GM12878 (cell line): ENCODE measurements at regions not wholly inside any gene's neighbourhood (a gene's known extent, or its start where the extent isn't known, plus 50 kb on each side); places are given as distances from the start of the nearest gene placed in this dataset.
A peak's percentile ranks its signal among the peaks of the same experiment; 100 is the strongest.

Experiments
- ATAC-seq: fragments of 200-7000 bp; cut with Tn5 transposase; 3 replicates; pipeline ENCODE4 v1.9.1; 2020; ENCODE audit warnings: mild to moderate bottlenecking, moderate library complexity
- BruUV-seq: library from RNA; stranded (reverse); fragments of 400-500 nt; replicated peaks from 2 replicates; lab custom pipeline; 2021; lab: Mats Ljungman, UMichigan
- CTCF ChIA-PET: fragments of 300-600 bp; sonication (Branson Sonifier 250); formaldehyde crosslinking; extraction: SDS; loops from one replicate; lab custom pipeline; 2021; ENCODE audit warnings: inconsistent platforms; lab: Yijun Ruan, JAX
- POLR2A ChIA-PET: fragments of 350-600 bp; formaldehyde crosslinking; extraction: SDS; loops from one replicate; lab custom pipeline; 2021; ENCODE audit warnings: inconsistent platforms; lab: Charles Lee
- RAD21 ChIA-PET: fragments of 300-600 bp; sonication (Branson Sonifier 250); formaldehyde crosslinking; loops from one replicate; lab custom pipeline; 2023; ENCODE audit warnings: antibody characterized with exemption; ENCODE audit not compliant: unreplicated experiment; lab: Charles Lee
- SMC1A ChIA-PET: fragments of 300-600 bp; sonication (Branson Sonifier 250); formaldehyde crosslinking; loops from one replicate; lab custom pipeline; 2023; ENCODE audit not compliant: unreplicated experiment, uncharacterized antibody; lab: Charles Lee
- DNase-seq: peaks from one replicate; pipeline ENCODE4 v3.0.0-alpha.2; 2011; ENCODE audit warnings: low read depth, low spot score
- FAIRE-seq: peaks from 3 replicates; lab custom pipeline; 2011; peaks lifted over from hg19 to GRCh38; lab: Jason Lieb, UNC
- H2AFZ ChIP-seq: 2 replicates; pipeline ENCODE4 v1.6.0; 2011; ENCODE audit warnings: low read depth, low read length, control low read depth; ENCODE audit not compliant: control insufficient read depth
- H3K27ac ChIP-seq: 2 replicates; pipeline ENCODE4 v1.5.1; 2011; ENCODE audit warnings: control low read depth; ENCODE audit not compliant: control insufficient read depth, insufficient read depth
- H3K27me3 ChIP-seq, 2 experiments: replicated peaks in 1 of 2; 2 replicates each; pipeline versions ENCODE4 v1.6.0 to v1.6.1; 2011; ENCODE audit warnings: low read length in 1 of 2; ENCODE audit not compliant: control insufficient read depth in 2 of 2, insufficient read depth in 2 of 2
- H3K36me3 ChIP-seq, 2 experiments: 2 replicates each; pipeline ENCODE4 v1.5.1; 2011; ENCODE audit warnings: low read length in 1 of 2; ENCODE audit not compliant: control insufficient read depth in 2 of 2, insufficient read depth in 2 of 2
- H3K4me1 ChIP-seq: 2 replicates; pipeline ENCODE4 v1.6.1; 2011; ENCODE audit warnings: mild to moderate bottlenecking, low read length, moderate library complexity, mixed read lengths; ENCODE audit not compliant: control insufficient read depth, insufficient read depth
- H3K4me2 ChIP-seq: 2 replicates; pipeline ENCODE4 v1.6.0; 2011; ENCODE audit warnings: control low read depth; ENCODE audit not compliant: control insufficient read depth, insufficient read depth
- H3K4me3 ChIP-seq: fragments of 200-600 bp; sonication (generic); 2 replicates; pipeline ENCODE4 v1.5.1; 2016
- H3K79me2 ChIP-seq: 2 replicates; pipeline ENCODE4 v1.6.0; 2011; ENCODE audit warnings: low read length; ENCODE audit not compliant: control insufficient read depth, insufficient read depth
- H3K9ac ChIP-seq: 2 replicates; pipeline ENCODE4 v1.8.0; 2011; ENCODE audit warnings: low read length, control low read depth, mixed read lengths; ENCODE audit not compliant: control insufficient read depth, insufficient read depth
- H3K9me3 ChIP-seq: replicated peaks from 3 replicates; pipeline ENCODE4 v1.5.1; 2011; ENCODE audit warnings: mild to moderate bottlenecking, low read length; ENCODE audit not compliant: control insufficient read depth, insufficient read depth
- H4K20me1 ChIP-seq: 2 replicates; pipeline ENCODE4 v1.6.0; 2011; ENCODE audit not compliant: control insufficient read depth, insufficient read depth
- ASH2L ChIP-seq: fragments of 300-600, 200-600 bp; sonication (generic); IDR thresholded peaks from 2 replicates; pipeline ENCODE4 v1.6.1; 2017; ENCODE audit warnings: low read depth, mild to moderate bottlenecking, borderline replicate concordance
- ATF7 ChIP-seq: fragments of 450-650 bp; IDR thresholded peaks from 2 replicates; pipeline ENCODE4 v1.6.1; 2016; ENCODE audit warnings: low read depth, mild to moderate bottlenecking
- FOS ChIP-seq: IDR thresholded peaks from 3 replicates; pipeline ENCODE4 v1.6.1; 2011; ENCODE audit warnings: borderline replicate concordance; ENCODE audit not compliant: insufficient read length; ENCODE audit errors: extremely low read depth
- FOXK2 ChIP-seq: fragments of 450-650 bp; IDR thresholded peaks from 2 replicates; pipeline ENCODE4 v1.6.1; 2017; ENCODE audit warnings: mild to moderate bottlenecking, moderate library complexity
- IRF4 ChIP-seq: IDR thresholded peaks from 2 replicates; pipeline ENCODE4 v1.6.1; 2011; ENCODE audit warnings: low read depth, low read length
- JUND ChIP-seq: IDR thresholded peaks from 2 replicates; pipeline ENCODE4 v1.6.1; 2012; ENCODE audit warnings: low read depth, mild to moderate bottlenecking, low read length, improper control_type of control experiment, moderate library complexity
- MTA2 ChIP-seq: fragments of 450-650 bp; IDR thresholded peaks from 2 replicates; pipeline ENCODE4 v1.6.1; 2016; ENCODE audit warnings: low read depth, mild to moderate bottlenecking, moderate library complexity
- MXI1 ChIP-seq: fragments of 150-350 bp; IDR thresholded peaks from 2 replicates; pipeline ENCODE4 v1.6.1; 2011; ENCODE audit warnings: low read depth, mild to moderate bottlenecking, inconsistent platforms, low read length, improper control_type of control experiment
- NFYA ChIP-seq: IDR thresholded peaks from 2 replicates; pipeline ENCODE4 v1.6.1; 2011; ENCODE audit warnings: low read depth, mild to moderate bottlenecking, low read length, improper control_type of control experiment, borderline replicate concordance
- PAX5 ChIP-seq: IDR thresholded peaks from 2 replicates; pipeline ENCODE4 v1.6.1; 2011; ENCODE audit warnings: low read depth, low read length, borderline replicate concordance
- POU2F2 ChIP-seq: IDR thresholded peaks from 3 replicates; pipeline ENCODE4 v1.6.1; 2011; ENCODE audit warnings: low read depth, mild to moderate bottlenecking, low read length, borderline replicate concordance
- RB1 ChIP-seq: fragments of 450-650 bp; formaldehyde crosslinking; IDR thresholded peaks from 2 replicates; pipeline ENCODE4 v1.6.1; 2017; ENCODE audit warnings: mild to moderate bottlenecking, borderline replicate concordance
- ZNF24 ChIP-seq: fragments of 450-650 bp; IDR thresholded peaks from 2 replicates; pipeline ENCODE4 v1.6.1; 2017; ENCODE audit warnings: antibody characterized with exemption, mild to moderate bottlenecking
- WGBS: methylation state at CpG from one replicate; pipeline ENCODE4 v1.1.6; 2016; ENCODE audit warnings: low lambda C conversion rate; ENCODE audit not compliant: insufficient replicate concordance, insufficient coverage; ENCODE audit errors: missing lambda C conversion rate; 5-methylcytosine and 5-hydroxymethylcytosine counted together
- in situ Hi-C: fragments of 300-500 bp; cut with MboI; formaldehyde crosslinking; loops from 9 replicates; pipeline ENCODE4 v1.14.3; 2018; ENCODE audit warnings: mixed read lengths
- intact Hi-C: fragments of 100-400 bp; cut with micrococcal nuclease; formaldehyde crosslinking; loops from one replicate; pipeline ENCODE4 v1.14.2; 2022; ENCODE audit not compliant: unreplicated experiment
- TF ChIP-seq, protein P1 (sequence below): fragments of 450-650 bp; IDR thresholded peaks from 2 replicates; pipeline ENCODE4 v1.6.1; 2016; ENCODE audit warnings: mild to moderate bottlenecking
- TF ChIP-seq, protein P2 (sequence below): IDR thresholded peaks from 2 replicates; pipeline ENCODE4 v1.6.1; 2011; ENCODE audit warnings: mild to moderate bottlenecking, low read depth, low read length, moderate library complexity; ENCODE audit not compliant: insufficient replicate concordance

DNA sequence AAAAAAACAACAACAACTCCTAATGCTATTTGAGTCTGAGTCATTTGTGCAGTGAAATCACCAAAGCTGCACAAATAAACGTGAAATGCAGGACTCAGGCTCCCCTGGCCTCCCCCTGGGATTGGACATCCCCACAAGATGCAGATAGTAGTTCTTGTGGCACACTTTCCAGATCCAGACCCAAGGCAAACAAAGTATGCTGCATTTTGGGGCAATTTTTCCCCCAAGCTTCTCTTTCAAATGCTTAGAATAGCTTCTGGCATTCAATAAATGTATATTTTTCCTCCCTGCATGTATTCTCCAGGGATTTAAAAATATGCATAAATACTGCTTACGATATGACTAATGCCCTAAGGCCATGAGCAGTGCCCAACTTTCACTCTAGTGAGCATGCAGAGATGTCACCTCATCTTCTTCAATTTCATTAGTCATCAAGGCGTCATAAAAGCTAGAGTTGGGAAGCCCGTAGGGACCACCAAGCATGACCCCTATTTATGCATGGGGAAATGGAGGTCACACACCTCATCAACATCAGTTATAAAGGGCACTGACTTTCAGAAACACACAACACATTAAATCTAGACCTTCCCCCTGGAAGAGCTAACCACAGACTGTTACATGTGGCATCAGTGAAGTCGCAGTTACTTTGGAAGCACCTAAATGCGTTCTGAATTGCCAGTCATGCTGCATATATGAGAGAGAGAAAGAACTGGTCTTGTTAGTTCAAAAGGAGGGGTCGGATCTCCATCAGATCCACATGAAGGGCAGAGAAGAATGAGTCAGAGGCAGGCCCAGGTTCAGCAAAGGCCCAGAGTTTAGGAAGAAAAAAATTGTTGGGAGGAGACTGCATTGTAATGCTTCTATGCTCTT is 374.1 kb downstream of the LPIN1 start:
- FAIRE-seq, result no peak
- WGBS, result 18% methylated on average over 7 of the region's 7 CpGs

DNA sequence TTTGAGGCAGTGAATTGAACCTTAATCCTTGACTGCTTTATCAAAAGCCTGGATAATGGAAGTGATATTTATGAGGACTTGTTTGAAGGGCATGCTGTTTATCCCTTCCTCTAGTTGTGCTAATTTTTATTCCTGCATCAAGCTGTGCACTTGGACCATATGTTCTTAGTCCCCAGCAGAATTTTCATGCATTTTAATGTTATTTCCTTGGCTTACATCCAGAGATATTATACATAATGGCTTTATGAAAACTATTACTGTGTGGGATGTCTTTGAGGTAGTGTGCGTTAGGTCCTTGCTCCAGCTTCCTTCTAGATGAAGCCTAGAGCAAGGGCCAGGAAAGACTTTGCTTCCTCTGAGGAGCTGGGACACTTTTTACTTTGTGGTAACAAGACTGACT is 378.4 kb downstream of the LPIN1 start:
- H3K4me1 ChIP-seq, result no peaks in the 10 kb centered on the region; the same call in 1 of the 2 replicates
- no peak overlapping the region for H2AFZ ChIP-seq
- no peak overlapping the region for H3K4me2 ChIP-seq
- intact Hi-C loops, result no loop called here
- H3K9ac ChIP-seq, result no peak overlapping the region
- H3K4me3 ChIP-seq, result no peak overlapping the region
- no peaks in the 10 kb centered on the region; a peak in 1 of 4 replicates for H3K27me3 ChIP-seq
- POLR2A ChIA-PET, result no interaction called here
- DNase-seq (no peak), FAIRE-seq (no peak), ATAC-seq (no peak)
- in situ Hi-C loops, result no loop called here
- RAD21 ChIA-PET, result no interaction called here
- BruUV-seq, result no TSS peak
- CTCF ChIA-PET, result no interaction called here
- H3K79me2 ChIP-seq, result no peaks in the 10 kb centered on the region
- H3K27ac ChIP-seq, result no peak overlapping the region
- 100% methylated on average over 1 of the region's 1 CpG for WGBS
- SMC1A ChIA-PET, result interaction anchor here (0.8 to 1.5 kb wide), 2 partner anchors 91 to 295 kb away, joined by 3 to 4 read pairs; no protein-coding TSS in a partner anchor
- H4K20me1 ChIP-seq, result no peaks in the 10 kb centered on the region
- peaks cover 1% of the 10 kb centered on the region; the same call in 2 of the 3 replicates for H3K9me3 ChIP-seq
- H3K36me3 ChIP-seq, result no peaks in the 10 kb centered on the region; a peak in 1 of 4 replicates
- TF ChIP-seq MTA2 (no peak), RB1 (no peak), JUND (no peak), IRF4 (no peak), MXI1 (no peak), ZNF24 (no peak), ASH2L (no peak), FOS (no peak), NFYA (no peak), FOXK2 (no peak), PAX5 (no peak)
- TF ChIP-seq, protein P1, sequence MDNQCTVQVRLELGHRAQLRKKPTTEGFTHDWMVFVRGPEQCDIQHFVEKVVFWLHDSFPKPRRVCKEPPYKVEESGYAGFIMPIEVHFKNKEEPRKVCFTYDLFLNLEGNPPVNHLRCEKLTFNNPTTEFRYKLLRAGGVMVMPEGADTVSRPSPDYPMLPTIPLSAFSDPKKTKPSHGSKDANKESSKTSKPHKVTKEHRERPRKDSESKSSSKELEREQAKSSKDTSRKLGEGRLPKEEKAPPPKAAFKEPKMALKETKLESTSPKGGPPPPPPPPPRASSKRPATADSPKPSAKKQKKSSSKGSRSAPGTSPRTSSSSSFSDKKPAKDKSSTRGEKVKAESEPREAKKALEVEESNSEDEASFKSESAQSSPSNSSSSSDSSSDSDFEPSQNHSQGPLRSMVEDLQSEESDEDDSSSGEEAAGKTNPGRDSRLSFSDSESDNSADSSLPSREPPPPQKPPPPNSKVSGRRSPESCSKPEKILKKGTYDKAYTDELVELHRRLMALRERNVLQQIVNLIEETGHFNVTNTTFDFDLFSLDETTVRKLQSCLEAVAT, result no peak
- TF ChIP-seq, protein P2, sequence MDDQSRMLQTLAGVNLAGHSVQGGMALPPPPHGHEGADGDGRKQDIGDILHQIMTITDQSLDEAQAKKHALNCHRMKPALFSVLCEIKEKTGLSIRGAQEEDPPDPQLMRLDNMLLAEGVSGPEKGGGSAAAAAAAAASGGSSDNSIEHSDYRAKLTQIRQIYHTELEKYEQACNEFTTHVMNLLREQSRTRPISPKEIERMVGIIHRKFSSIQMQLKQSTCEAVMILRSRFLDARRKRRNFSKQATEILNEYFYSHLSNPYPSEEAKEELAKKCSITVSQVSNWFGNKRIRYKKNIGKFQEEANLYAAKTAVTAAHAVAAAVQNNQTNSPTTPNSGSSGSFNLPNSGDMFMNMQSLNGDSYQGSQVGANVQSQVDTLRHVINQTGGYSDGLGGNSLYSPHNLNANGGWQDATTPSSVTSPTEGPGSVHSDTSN, result no peak

More for the DNA sequence above, 374.1 kb downstream of the LPIN1 start:
- in situ Hi-C loops (no loop called here), intact Hi-C loops (no loop called here)
- no peak for DNase-seq
- BruUV-seq, result no TSS peak
- RAD21 ChIA-PET, result interaction anchor here (1.1 to 1.6 kb wide), 3 partner anchors 63 to 115 kb away, joined by 3 to 4 read pairs (median 3); no protein-coding TSS in a partner anchor
- H3K4me1 ChIP-seq, result peaks cover 9% of the 10 kb centered on the region
- SMC1A ChIA-PET, result interaction anchor here (0.8 to 1.7 kb wide), 4 partner anchors 11 to 216 kb away, joined by 3 to 4 read pairs (median 4); no protein-coding TSS in a partner anchor
- no peaks in the 10 kb centered on the region for H3K36me3 ChIP-seq
- POLR2A ChIA-PET, result no interaction called here
- no peaks in the 10 kb centered on the region for H3K79me2 ChIP-seq
- no peaks in the 10 kb centered on the region; a peak in 1 of 4 replicates for H3K27me3 ChIP-seq
- H3K27ac ChIP-seq, result no peak overlapping the region
- no peak overlapping the region for H3K4me2 ChIP-seq
- no peak for ATAC-seq
- no peaks in the 10 kb centered on the region; the same call in 2 of the 3 replicates for H3K9me3 ChIP-seq
- TF ChIP-seq POU2F2 (0 out of 3 replicates have a peak, but pooled peaks have one; percentile 11), JUND (no peak), ATF7 (no peak)
- TF ChIP-seq, all 136 proteins: peak for 1
- Histone ChIP-seq H3K4me3 (no peak overlapping the region), H3K9ac (no peak overlapping the region), H4K20me1 (no peaks in the 10 kb centered on the region), H2AFZ (no peak overlapping the region)
- CTCF ChIA-PET, result interaction anchor here (0.7 to 1.4 kb wide), 2 partner anchors 11 to 378 kb away, joined by 3 to 4 read pairs; no protein-coding TSS in a partner anchor
